SK-N-SH treated with all-trans-retinoic acid at 6 μM for 48 hours (cell line): ENCODE measurements at regions not wholly inside any gene's neighbourhood (a gene's known extent, or its start where the extent isn't known, plus 50 kb on each side); places are given as distances from the start of the nearest gene placed in this dataset.

Experiments used
- ATAC-seq: fragments of 200-7000 bp; cut with Tn5 transposase; 3 replicates; pipeline ENCODE4 v1.9.1; 2020; ENCODE audit warnings: mild to moderate bottlenecking, moderate library complexity
- ARNTL ChIP-seq: fragments of 450-650 bp; formaldehyde crosslinking; IDR thresholded peaks from 2 replicates; pipeline ENCODE4 v1.5.0; 2020; ENCODE audit warnings: low read depth, mild to moderate bottlenecking, moderate library complexity, borderline replicate concordance
- BACH2 ChIP-seq: fragments of 250-450 bp; sonication (Bioruptor Pico); IDR thresholded peaks from 2 replicates; pipeline ENCODE4 v1.9.0; 2021; ENCODE audit warnings: mild to moderate bottlenecking, borderline replicate concordance
- ESRRG ChIP-seq: fragments of 250-450 bp; sonication (Bioruptor Pico); IDR thresholded peaks from 2 replicates; pipeline ENCODE4 v1.6.1; 2021; ENCODE audit warnings: mild to moderate bottlenecking
- ISL1 ChIP-seq: fragments of 250-450 bp; sonication (Bioruptor Pico); IDR thresholded peaks from 2 replicates; pipeline ENCODE4 v2.1.2; 2022; ENCODE audit warnings: mild to moderate bottlenecking, moderate library complexity
- OSR1 ChIP-seq: fragments of 250-450 bp; sonication (Bioruptor Pico); IDR thresholded peaks from 2 replicates; pipeline ENCODE4 v1.8.0; 2022; ENCODE audit warnings: moderate library complexity, mild to moderate bottlenecking, inconsistent platforms
- PPARA ChIP-seq: fragments of 250-450 bp; sonication (Bioruptor Pico); IDR thresholded peaks from 2 replicates; pipeline ENCODE4 v1.5.0; 2020; ENCODE audit warnings: mild to moderate bottlenecking, borderline replicate concordance
- RARB ChIP-seq: fragments of 250-450 bp; sonication (Bioruptor Pico); IDR thresholded peaks from 2 replicates; pipeline ENCODE4 v1.8.0; 2021; ENCODE audit warnings: mild to moderate bottlenecking, moderate library complexity
- SNAI2 ChIP-seq: fragments of 250-450 bp; sonication (Bioruptor Pico); IDR thresholded peaks from 2 replicates; pipeline ENCODE4 v1.5.0; 2020; ENCODE audit warnings: mild to moderate bottlenecking, moderate library complexity
- TCF4 ChIP-seq: fragments of 250-450 bp; sonication (Bioruptor Pico); IDR thresholded peaks from 2 replicates; pipeline ENCODE4 v1.8.0; 2021; ENCODE audit warnings: mild to moderate bottlenecking, moderate library complexity, borderline replicate concordance
- TOX ChIP-seq: fragments of 250-450 bp; sonication (Bioruptor Pico); IDR thresholded peaks from 2 replicates; pipeline ENCODE4 v1.8.0; 2021; ENCODE audit warnings: mild to moderate bottlenecking, moderate library complexity, borderline replicate concordance
- ZC3H10 ChIP-seq: fragments of 250-450 bp; sonication (Bioruptor Pico); IDR thresholded peaks from 2 replicates; pipeline ENCODE4 v1.5.1; 2021; ENCODE audit warnings: mild to moderate bottlenecking, moderate library complexity
- ZFP30 ChIP-seq: fragments of 450-650 bp; formaldehyde crosslinking; IDR thresholded peaks from 2 replicates; pipeline ENCODE4 v1.5.0; 2022; ENCODE audit warnings: mild to moderate bottlenecking, moderate library complexity
- ZNF70 ChIP-seq: fragments of 450-650 bp; formaldehyde crosslinking; IDR thresholded peaks from 2 replicates; pipeline ENCODE4 v1.5.0; 2020; ENCODE audit warnings: mild to moderate bottlenecking, moderate library complexity
- ZNF8 ChIP-seq: fragments of 450-650 bp; formaldehyde crosslinking; IDR thresholded peaks from 2 replicates; pipeline ENCODE4 v1.5.0; 2020; ENCODE audit warnings: mild to moderate bottlenecking, moderate library complexity
- TF ChIP-seq, protein P1 (sequence below): fragments of 250-450 bp; sonication (Bioruptor Pico); IDR thresholded peaks from 2 replicates; pipeline ENCODE4 v1.5.0; 2020; ENCODE audit warnings: mild to moderate bottlenecking, moderate library complexity
- TF ChIP-seq, protein P2 (sequence below): fragments of 250-450 bp; sonication (Bioruptor Pico); IDR thresholded peaks from 2 replicates; pipeline ENCODE4 v1.5.1; 2021; ENCODE audit warnings: mild to moderate bottlenecking, moderate library complexity
- TF ChIP-seq, protein P3 (sequence below): fragments of 250-450 bp; sonication (Bioruptor Pico); IDR thresholded peaks from 2 replicates; pipeline ENCODE4 v1.8.0; 2021; ENCODE audit warnings: low read depth, mild to moderate bottlenecking, moderate library complexity, borderline replicate concordance
- TF ChIP-seq, protein P4 (sequence below): fragments of 250-450 bp; sonication (Bioruptor Pico); IDR thresholded peaks from 2 replicates; pipeline ENCODE4 v1.8.0; 2020; ENCODE audit warnings: mild to moderate bottlenecking, moderate library complexity, borderline replicate concordance
- TF ChIP-seq, protein P5 (sequence below): fragments of 250-450 bp; sonication (Bioruptor Pico); IDR thresholded peaks from 2 replicates; pipeline ENCODE4 v1.5.1; 2020; ENCODE audit warnings: low read depth, mild to moderate bottlenecking, moderate library complexity

DNA sequence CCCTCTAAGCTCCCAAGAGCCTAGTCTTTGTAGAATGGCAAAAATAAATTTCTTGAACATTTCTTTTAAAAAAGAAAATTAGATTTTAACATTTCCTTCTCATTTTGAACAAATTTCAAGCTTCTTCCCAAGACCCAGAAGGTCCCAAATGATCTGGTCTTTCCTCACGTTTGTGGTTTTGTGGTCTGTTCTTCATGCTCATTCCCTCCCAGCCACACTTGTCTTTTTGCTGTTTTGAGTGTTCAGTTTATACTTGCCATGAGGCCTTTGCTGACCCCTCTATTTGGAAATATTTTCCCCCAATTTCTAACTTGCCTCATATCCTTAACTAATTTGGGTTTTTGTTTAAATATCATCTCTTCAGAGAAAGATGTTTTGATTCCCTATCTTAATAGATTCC lies 133.4 kb upstream of the PAPPA start (continued):
- TF ChIP-seq ARNTL = no peak

DNA sequence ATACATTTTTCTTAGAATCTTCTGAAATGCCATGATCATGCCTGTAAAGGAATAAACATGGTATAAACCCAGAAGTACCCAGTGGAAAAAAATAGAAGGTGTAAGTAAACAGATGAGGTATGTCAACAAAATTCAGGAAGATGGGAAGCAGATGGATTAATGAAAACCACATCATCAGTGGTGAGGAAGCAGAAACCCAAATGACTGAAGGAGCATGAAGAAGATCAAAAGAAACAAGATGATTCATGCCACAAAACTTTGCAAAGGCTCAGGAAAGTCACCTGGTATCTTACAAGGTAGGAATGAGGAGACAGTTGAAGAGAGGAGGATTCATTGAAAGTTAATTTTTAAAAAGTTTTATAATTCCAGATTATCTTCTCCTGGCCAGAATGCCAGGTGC lies 132.8 kb upstream of the PAPPA start:
- no peak for TF ChIP-seq TOX (CRISPR knock-in tag)
- no peak for TF ChIP-seq SNAI2 (CRISPR knock-in tag)
- no peak for TF ChIP-seq OSR1 (CRISPR knock-in tag)
- no peak for TF ChIP-seq ZNF70 (CRISPR knock-in tag)
- TF ChIP-seq TCF4 (CRISPR knock-in tag) = no peak
- no peak for TF ChIP-seq ZNF8 (CRISPR knock-in tag)
- no peak for TF ChIP-seq ZC3H10 (CRISPR knock-in tag)
- TF ChIP-seq, protein P1, sequence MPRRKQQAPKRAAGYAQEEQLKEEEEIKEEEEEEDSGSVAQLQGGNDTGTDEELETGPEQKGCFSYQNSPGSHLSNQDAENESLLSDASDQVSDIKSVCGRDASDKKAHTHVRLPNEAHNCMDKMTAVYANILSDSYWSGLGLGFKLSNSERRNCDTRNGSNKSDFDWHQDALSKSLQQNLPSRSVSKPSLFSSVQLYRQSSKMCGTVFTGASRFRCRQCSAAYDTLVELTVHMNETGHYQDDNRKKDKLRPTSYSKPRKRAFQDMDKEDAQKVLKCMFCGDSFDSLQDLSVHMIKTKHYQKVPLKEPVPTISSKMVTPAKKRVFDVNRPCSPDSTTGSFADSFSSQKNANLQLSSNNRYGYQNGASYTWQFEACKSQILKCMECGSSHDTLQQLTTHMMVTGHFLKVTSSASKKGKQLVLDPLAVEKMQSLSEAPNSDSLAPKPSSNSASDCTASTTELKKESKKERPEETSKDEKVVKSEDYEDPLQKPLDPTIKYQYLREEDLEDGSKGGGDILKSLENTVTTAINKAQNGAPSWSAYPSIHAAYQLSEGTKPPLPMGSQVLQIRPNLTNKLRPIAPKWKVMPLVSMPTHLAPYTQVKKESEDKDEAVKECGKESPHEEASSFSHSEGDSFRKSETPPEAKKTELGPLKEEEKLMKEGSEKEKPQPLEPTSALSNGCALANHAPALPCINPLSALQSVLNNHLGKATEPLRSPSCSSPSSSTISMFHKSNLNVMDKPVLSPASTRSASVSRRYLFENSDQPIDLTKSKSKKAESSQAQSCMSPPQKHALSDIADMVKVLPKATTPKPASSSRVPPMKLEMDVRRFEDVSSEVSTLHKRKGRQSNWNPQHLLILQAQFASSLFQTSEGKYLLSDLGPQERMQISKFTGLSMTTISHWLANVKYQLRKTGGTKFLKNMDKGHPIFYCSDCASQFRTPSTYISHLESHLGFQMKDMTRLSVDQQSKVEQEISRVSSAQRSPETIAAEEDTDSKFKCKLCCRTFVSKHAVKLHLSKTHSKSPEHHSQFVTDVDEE (CRISPR knock-in tag) = no peak
- TF ChIP-seq ZFP30 (CRISPR knock-in tag) = no peak

DNA sequence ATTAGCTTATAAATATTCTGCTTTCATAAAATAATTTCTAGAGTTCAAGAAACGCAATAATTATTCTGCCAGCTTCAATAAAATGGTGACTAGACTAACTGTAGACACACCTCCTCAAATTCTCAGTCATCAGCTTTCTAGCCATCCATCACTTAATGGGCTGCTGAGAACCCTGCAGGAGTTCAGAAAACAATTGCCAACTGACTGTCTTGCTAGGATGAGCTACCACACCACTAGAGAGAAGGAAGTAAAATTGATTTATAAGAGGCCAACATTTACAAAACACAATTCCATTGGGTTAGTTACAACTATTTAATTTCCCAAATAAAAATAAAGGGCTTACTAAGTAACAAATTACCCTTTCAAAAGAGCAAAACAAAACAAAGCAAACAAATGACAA lies 126.5 kb upstream of the PAPPA start:
- TF ChIP-seq, protein P2, sequence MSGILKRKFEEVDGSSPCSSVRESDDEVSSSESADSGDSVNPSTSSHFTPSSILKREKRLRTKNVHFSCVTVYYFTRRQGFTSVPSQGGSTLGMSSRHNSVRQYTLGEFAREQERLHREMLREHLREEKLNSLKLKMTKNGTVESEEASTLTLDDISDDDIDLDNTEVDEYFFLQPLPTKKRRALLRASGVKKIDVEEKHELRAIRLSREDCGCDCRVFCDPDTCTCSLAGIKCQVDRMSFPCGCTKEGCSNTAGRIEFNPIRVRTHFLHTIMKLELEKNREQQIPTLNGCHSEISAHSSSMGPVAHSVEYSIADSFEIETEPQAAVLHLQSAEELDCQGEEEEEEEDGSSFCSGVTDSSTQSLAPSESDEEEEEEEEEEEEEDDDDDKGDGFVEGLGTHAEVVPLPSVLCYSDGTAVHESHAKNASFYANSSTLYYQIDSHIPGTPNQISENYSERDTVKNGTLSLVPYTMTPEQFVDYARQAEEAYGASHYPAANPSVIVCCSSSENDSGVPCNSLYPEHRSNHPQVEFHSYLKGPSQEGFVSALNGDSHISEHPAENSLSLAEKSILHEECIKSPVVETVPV (CRISPR knock-in tag) = no peak
- TF ChIP-seq PPARA (CRISPR knock-in tag) (no peak), ESRRG (CRISPR knock-in tag) (no peak), BACH2 (CRISPR knock-in tag) (no peak), ZNF70 (CRISPR knock-in tag) (no peak)
- TF ChIP-seq, protein P3, sequence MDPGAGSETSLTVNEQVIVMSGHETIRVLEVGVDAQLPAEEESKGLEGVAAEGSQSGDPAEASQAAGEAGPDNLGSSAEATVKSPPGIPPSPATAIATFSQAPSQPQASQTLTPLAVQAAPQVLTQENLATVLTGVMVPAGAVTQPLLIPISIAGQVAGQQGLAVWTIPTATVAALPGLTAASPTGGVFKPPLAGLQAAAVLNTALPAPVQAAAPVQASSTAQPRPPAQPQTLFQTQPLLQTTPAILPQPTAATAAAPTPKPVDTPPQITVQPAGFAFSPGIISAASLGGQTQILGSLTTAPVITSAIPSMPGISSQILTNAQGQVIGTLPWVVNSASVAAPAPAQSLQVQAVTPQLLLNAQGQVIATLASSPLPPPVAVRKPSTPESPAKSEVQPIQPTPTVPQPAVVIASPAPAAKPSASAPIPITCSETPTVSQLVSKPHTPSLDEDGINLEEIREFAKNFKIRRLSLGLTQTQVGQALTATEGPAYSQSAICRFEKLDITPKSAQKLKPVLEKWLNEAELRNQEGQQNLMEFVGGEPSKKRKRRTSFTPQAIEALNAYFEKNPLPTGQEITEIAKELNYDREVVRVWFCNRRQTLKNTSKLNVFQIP = no peak
- TF ChIP-seq, protein P4, sequence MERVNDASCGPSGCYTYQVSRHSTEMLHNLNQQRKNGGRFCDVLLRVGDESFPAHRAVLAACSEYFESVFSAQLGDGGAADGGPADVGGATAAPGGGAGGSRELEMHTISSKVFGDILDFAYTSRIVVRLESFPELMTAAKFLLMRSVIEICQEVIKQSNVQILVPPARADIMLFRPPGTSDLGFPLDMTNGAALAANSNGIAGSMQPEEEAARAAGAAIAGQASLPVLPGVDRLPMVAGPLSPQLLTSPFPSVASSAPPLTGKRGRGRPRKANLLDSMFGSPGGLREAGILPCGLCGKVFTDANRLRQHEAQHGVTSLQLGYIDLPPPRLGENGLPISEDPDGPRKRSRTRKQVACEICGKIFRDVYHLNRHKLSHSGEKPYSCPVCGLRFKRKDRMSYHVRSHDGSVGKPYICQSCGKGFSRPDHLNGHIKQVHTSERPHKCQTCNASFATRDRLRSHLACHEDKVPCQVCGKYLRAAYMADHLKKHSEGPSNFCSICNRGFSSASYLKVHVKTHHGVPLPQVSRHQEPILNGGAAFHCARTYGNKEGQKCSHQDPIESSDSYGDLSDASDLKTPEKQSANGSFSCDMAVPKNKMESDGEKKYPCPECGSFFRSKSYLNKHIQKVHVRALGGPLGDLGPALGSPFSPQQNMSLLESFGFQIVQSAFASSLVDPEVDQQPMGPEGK = no peak
- ATAC-seq = peak; percentile 80

More for the DNA sequence above, 132.8 kb upstream of the PAPPA start:
- no peak for ATAC-seq

DNA sequence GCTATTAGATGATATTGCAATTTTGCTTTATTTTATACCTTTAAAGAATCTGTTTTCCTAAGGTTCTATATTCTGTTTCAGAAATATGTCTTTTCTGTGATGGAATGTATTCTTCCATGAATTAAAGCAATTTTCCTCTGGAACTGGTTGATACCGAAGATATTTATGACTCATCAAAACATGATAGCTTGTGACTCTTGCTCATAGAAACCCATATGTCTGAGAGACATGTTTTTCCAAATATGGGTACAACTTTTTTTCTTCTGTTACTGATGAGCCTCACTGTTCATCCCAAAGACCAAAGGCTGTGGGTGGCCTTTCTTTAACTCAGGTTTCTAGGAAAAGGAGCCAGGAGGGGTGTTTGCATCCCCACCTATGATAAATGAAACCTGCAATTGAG lies 126.1 kb upstream of the PAPPA start:
- peak; percentile 93 for ATAC-seq
- TF ChIP-seq RARB (CRISPR knock-in tag) = no peak
- no peak for TF ChIP-seq ESRRG (CRISPR knock-in tag)
- TF ChIP-seq ISL1 (CRISPR knock-in tag) = peak; percentile 50; the same call in 1 of the 2 replicates

DNA sequence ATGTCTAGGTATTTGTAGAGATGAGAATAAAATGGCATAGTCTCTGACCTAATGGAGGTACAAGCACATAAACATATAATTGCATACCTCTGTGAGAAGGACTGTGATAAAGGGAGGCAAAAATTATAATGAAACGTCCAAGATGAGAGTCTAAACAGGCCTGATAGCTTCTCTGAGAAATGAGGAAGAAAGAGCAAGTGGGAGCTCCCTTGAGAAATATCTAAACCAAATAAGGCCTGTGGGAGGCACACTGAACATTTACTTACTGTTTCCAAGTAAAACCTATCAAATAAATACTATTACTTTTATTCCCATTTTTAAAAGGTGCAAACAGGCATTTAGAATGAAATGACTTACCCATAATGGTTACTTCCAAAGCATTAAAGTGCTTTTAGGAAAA lies 125.6 kb upstream of the PAPPA start:
- no peak for TF ChIP-seq OSR1 (CRISPR knock-in tag)
- TF ChIP-seq, protein P5, sequence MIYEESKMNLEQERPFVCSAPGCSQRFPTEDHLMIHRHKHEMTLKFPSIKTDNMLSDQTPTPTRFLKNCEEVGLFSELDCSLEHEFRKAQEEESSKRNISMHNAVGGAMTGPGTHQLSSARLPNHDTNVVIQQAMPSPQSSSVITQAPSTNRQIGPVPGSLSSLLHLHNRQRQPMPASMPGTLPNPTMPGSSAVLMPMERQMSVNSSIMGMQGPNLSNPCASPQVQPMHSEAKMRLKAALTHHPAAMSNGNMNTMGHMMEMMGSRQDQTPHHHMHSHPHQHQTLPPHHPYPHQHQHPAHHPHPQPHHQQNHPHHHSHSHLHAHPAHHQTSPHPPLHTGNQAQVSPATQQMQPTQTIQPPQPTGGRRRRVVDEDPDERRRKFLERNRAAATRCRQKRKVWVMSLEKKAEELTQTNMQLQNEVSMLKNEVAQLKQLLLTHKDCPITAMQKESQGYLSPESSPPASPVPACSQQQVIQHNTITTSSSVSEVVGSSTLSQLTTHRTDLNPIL = no peak
- no peak for TF ChIP-seq ZC3H10 (CRISPR knock-in tag)
- TF ChIP-seq, protein P4 = no peak
- TF ChIP-seq ZNF70 (CRISPR knock-in tag) = no peak
- TF ChIP-seq ZNF8 (CRISPR knock-in tag) = no peak
- ATAC-seq = peak; percentile 43
